ENCODE measurements at regions not wholly inside any gene's neighbourhood (a gene's known extent, or its start where the extent isn't known, plus 50 kb on each side); places are given as distances from the start of the nearest gene placed in this dataset.
"Not testable (repeated sequence)": the region's sequence is repeated elsewhere in the genome, so short reads cannot be mapped to it uniquely, and the experiment has no call there.

GRCh38 chr20:53833333-53834061 is 236.9 kb downstream of the BCAS1 start:
- DNase-seq, result no peak

GRCh38 chr20:53832499-53832898 is 237.9 kb downstream of the BCAS1 start:
- DNase-seq, result no peak

GRCh38 chr20:53831812-53832211 is 238.2 kb upstream of the ZNF217 start:
- DNase-seq, result no peak

GRCh38 chr20:53831228-53831627 is 237.6 kb upstream of the ZNF217 start:
- DNase-seq, result no peak

GRCh38 chr20:53829724-53830521 is 236.3 kb upstream of the ZNF217 start:
- DNase-seq, result no peak

GRCh38 chr20:53829255-53829723 is 235.7 kb upstream of the ZNF217 start:
- DNase-seq, result no peak

GRCh38 chr20:53828682-53829254 is 235.1 kb upstream of the ZNF217 start:
- no peak for DNase-seq

- no peak for DNase-seq
Observed at GRCh38 chr20:53828088-53828681, 234.5 kb upstream of the ZNF217 start.

GRCh38 chr20:53827292-53828087 is 233.9 kb upstream of the ZNF217 start:
- no peak for DNase-seq

GRCh38 chr20:53826597-53827291 is 233.1 kb upstream of the ZNF217 start:
- no peak for DNase-seq

- DNase-seq, result no peak
Observed at GRCh38 chr20:53826090-53826489, 232.5 kb upstream of the ZNF217 start.

- no peak for DNase-seq
Observed at GRCh38 chr20:53825282-53825681, 231.6 kb upstream of the ZNF217 start.

GRCh38 chr20:53824779-53825178 is 231.1 kb upstream of the ZNF217 start:
- DNase-seq, result no peak

- DNase-seq, result no peak
Observed at GRCh38 chr20:53823121-53823764, 229.6 kb upstream of the ZNF217 start.

- no peak for DNase-seq
Observed at GRCh38 chr20:53822534-53822933, 228.9 kb upstream of the ZNF217 start.

- DNase-seq, result no peak
Observed at GRCh38 chr20:53819973-53820451, 226.4 kb upstream of the ZNF217 start.

- no peak for DNase-seq
Observed at GRCh38 chr20:53818457-53819177, 225.0 kb upstream of the ZNF217 start.

GRCh38 chr20:53817513-53817912 is 223.9 kb upstream of the ZNF217 start:
- not testable (repeated sequence) for DNase-seq

- no peak for DNase-seq
Observed at GRCh38 chr20:53816872-53817398, 223.3 kb upstream of the ZNF217 start.

GRCh38 chr20:53815509-53815908 is 221.9 kb upstream of the ZNF217 start:
- no peak for DNase-seq
